ENCODE measurements at regions not wholly inside any gene's neighbourhood (a gene's known extent, or its start where the extent isn't known, plus 50 kb on each side); places are given as distances from the start of the nearest gene placed in this dataset.

DNA sequence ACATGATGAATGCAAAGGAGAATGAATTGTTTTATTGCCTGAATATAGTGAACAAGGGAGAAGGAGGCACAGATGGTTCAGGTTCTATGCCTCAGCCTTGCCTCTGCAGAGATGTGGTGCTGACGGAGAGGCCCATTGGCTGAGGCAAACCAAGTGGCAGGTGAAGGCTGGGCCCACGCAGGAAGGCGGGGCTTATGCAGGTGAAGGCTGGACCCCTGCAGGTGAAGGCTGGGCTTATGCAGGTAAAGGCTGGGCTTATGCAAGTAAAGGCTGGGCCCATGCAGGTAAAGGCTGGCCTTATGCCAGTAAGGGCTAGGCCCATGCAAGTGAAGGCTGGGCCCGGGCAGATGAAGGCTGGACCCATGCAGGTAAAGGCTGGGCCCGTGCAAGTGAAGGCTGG lies 414.7 kb downstream of the LRATD1 start:
- WGBS, 2 donors = 86 to 93% methylated on average over 5 of the region's 5 CpGs
- Histone ChIP-seq H3K9ac (ENCODE audit: insufficient read depth in 1 of 2, low read length in 2 of 2) (no peak overlapping the region), H3K27me3 (ENCODE audit: control insufficient read depth in 3 of 3, insufficient read depth in 3 of 3, low read length in 2 of 3) (no peaks in the 10 kb centered on the region), H3K27ac (ENCODE audit: low read depth in 1 of 2, low read length in 1 of 2) (no peak overlapping the region), H3K9me3 (ENCODE audit: control insufficient read depth in 4 of 4, insufficient read depth in 3 of 4, low read length in 3 of 4) (no peaks in the 10 kb centered on the region), H3K4me3 (no peak overlapping the region), H3K4me1 (ENCODE audit: control insufficient read depth in 5 of 5, insufficient read depth in 5 of 5, low read length in 5 of 5) (peaks cover 0 to 9% (median 0%) of the 10 kb centered on the region in 5 donors), H3K36me3 (ENCODE audit: control insufficient read depth in 4 of 4, insufficient read depth in 4 of 4, low read length in 4 of 4) (no peaks in the 10 kb centered on the region)
- DNase-seq (no peak), ATAC-seq (ENCODE audit: insufficient read depth, low FRiP score) (no peak)
- TF ChIP-seq, protein P1, sequence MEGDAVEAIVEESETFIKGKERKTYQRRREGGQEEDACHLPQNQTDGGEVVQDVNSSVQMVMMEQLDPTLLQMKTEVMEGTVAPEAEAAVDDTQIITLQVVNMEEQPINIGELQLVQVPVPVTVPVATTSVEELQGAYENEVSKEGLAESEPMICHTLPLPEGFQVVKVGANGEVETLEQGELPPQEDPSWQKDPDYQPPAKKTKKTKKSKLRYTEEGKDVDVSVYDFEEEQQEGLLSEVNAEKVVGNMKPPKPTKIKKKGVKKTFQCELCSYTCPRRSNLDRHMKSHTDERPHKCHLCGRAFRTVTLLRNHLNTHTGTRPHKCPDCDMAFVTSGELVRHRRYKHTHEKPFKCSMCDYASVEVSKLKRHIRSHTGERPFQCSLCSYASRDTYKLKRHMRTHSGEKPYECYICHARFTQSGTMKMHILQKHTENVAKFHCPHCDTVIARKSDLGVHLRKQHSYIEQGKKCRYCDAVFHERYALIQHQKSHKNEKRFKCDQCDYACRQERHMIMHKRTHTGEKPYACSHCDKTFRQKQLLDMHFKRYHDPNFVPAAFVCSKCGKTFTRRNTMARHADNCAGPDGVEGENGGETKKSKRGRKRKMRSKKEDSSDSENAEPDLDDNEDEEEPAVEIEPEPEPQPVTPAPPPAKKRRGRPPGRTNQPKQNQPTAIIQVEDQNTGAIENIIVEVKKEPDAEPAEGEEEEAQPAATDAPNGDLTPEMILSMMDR (IDR thresholded peaks at IDR 0.05; ENCODE audit: control extremely low read depth, extremely low read depth) = no peak

DNA sequence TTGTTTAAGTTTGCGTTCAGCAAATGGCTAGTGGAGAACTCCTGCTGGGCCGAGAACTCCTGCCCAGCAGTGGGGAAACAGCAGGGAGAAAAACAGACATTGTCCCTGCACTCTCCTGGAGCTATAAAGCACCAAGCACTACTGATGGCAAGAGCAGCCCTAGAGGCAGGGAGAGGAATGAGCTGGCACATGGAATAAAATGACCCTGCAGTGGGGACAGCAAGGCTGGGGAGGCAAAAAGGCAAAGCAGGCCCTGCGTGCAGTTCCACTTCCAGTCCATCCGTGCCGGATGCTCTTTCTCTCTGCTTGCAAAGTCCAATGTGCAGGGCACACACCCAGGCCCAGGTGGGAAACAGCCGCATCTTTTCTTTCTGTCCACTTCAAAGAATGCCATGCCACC lies 415.5 kb downstream of the LRATD1 start:
- Histone ChIP-seq H3K9ac (ENCODE audit: insufficient read depth in 1 of 2, low read length in 2 of 2) (no peak overlapping the region), H3K36me3 (ENCODE audit: control insufficient read depth in 4 of 4, insufficient read depth in 4 of 4, low read length in 4 of 4) (no peaks in the 10 kb centered on the region), H3K27ac (ENCODE audit: low read depth in 1 of 2, low read length in 1 of 2) (no peak overlapping the region), H3K4me1 (ENCODE audit: control insufficient read depth in 5 of 5, insufficient read depth in 5 of 5, low read length in 5 of 5) (peaks cover 0 to 4% (median 0%) of the 10 kb centered on the region in 5 donors), H3K9me3 (ENCODE audit: control insufficient read depth in 4 of 4, insufficient read depth in 3 of 4, low read length in 3 of 4) (no peaks in the 10 kb centered on the region), H3K4me3 (no peak overlapping the region), H3K27me3 (ENCODE audit: control insufficient read depth in 3 of 3, insufficient read depth in 3 of 3, low read length in 2 of 3) (no peaks in the 10 kb centered on the region)
- no peak for DNase-seq
- TF ChIP-seq, protein P1 (IDR thresholded peaks at IDR 0.05; ENCODE audit: control extremely low read depth, extremely low read depth) = no peak
- 80 to 99% methylated on average over 6 of the region's 6 CpGs for WGBS, 2 donors
- ATAC-seq (ENCODE audit: insufficient read depth, low FRiP score) = no peak

DNA sequence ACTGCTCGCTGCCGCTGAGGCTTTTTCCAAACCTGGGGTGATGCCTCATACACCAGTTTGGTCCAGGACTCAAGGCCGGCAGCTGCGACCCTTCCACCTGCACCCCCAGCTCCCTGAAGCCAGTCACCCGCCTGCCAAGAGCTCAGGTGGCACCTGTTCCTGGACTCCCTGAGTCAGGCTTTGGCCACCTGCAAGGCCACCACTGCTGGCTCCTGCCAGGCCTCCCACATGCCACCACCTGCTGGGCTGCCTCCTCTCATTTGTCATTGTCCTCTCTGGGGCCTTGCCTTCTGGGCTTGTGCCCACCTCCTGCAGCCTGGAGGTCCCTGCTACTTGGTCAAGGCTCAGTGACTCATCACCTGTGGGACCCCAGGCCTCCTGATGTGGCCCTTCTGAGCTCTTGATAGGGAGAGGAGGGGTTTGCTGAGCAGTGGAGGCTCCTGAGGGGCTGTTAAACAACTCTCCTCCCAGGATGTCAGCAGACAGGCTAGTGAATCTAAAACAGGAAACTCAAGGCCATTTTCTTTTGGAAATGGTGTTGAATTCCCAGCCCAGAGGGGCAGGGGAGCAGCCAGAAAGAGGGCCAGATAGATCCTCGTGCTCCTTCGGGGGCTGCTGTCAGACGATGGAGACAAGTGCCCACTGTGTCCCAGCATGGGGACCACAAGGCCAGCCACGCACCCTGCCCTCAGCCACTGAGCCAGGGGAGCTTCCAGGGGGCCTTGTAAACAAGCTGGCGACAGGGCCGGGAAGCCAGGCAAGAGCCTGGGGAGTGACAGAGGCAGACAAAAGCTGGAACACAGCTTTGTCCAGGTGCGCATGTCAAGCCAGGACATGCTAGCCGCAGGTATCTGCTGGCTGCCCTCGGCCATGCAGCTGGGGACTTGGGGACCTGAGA lies 416.8 kb downstream of the LRATD1 start:
- TF ChIP-seq, protein P1 (IDR thresholded peaks at IDR 0.05; ENCODE audit: control extremely low read depth, extremely low read depth) = no peak
- ATAC-seq (ENCODE audit: insufficient read depth, low FRiP score) = no peak
- no peak overlapping the region for H3K9ac ChIP-seq (ENCODE audit: insufficient read depth in 1 of 2, low read length in 2 of 2)

More for the DNA sequence above, 416.8 kb downstream of the LRATD1 start:
- WGBS, 2 donors = 90 to 92% methylated on average over 14 of the region's 14 CpGs
- no peak for DNase-seq
- Histone ChIP-seq H3K4me1 (ENCODE audit: control insufficient read depth in 5 of 5, insufficient read depth in 5 of 5, low read length in 5 of 5) (no peaks in the 10 kb centered on the region), H3K4me3 (no peak overlapping the region), H3K9me3 (ENCODE audit: control insufficient read depth in 4 of 4, insufficient read depth in 3 of 4, low read length in 3 of 4) (no peaks in the 10 kb centered on the region), H3K36me3 (ENCODE audit: control insufficient read depth in 4 of 4, insufficient read depth in 4 of 4, low read length in 4 of 4) (no peaks in the 10 kb centered on the region), H3K27me3 (ENCODE audit: control insufficient read depth in 3 of 3, insufficient read depth in 3 of 3, low read length in 2 of 3) (no peaks in the 10 kb centered on the region), H3K27ac (ENCODE audit: low read depth in 1 of 2, low read length in 1 of 2) (no peak overlapping the region)

Data from lung (tissue), 11 donors.